AG09319 (cell line): ENCODE measurements at regions not wholly inside any gene's neighbourhood (a gene's known extent, or its start where the extent isn't known, plus 50 kb on each side); places are given as distances from the start of the nearest gene placed in this dataset.

Experiments used
- DNase-seq: peaks from one replicate; pipeline ENCODE4 v3.0.0-alpha.2; 2010; ENCODE audit warnings: low read depth; ENCODE audit errors: extremely low read depth
- CTCF ChIP-seq: IDR thresholded peaks from 2 replicates; pipeline ENCODE4 v1.5.1; 2011; ENCODE audit warnings: low read depth, mild to moderate bottlenecking, inconsistent platforms, low read length, moderate library complexity

GRCh38 chr18:39419315-39419714 is 1853.7 kb upstream of the CELF4 start:
- DNase-seq: no peak
- TF ChIP-seq CTCF: no peak

GRCh38 chr18:39415471-39415870 is 1849.9 kb upstream of the CELF4 start:
- no peak for DNase-seq
- TF ChIP-seq CTCF: no peak

- no peak for DNase-seq
- no peak for TF ChIP-seq CTCF
Observed at GRCh38 chr18:39414009-39414700, 1848.6 kb upstream of the CELF4 start.

GRCh38 chr18:39406941-39407340 is 1841.3 kb upstream of the CELF4 start:
- DNase-seq: no peak
- no peak for TF ChIP-seq CTCF

- no peak for TF ChIP-seq CTCF
- DNase-seq: no peak
Observed at GRCh38 chr18:39403121-39403520, 1837.5 kb upstream of the CELF4 start.

GRCh38 chr18:39399662-39400061 is 1834.1 kb upstream of the CELF4 start:
- DNase-seq: no peak
- no peak for TF ChIP-seq CTCF

GRCh38 chr18:39396168-39396567 is 1830.6 kb upstream of the CELF4 start:
- no peak for DNase-seq
- TF ChIP-seq CTCF: no peak
